AG09309 (cell line): ENCODE measurements at regions not wholly inside any gene's neighbourhood (a gene's known extent, or its start where the extent isn't known, plus 50 kb on each side); places are given as distances from the start of the nearest gene placed in this dataset.

Experiments
- DNase-seq: peaks from one replicate; pipeline ENCODE4 v3.0.0-alpha.2; 2010; ENCODE audit warnings: low read depth
- H3K4me3 ChIP-seq: 2 replicates; pipeline ENCODE4 v1.5.1; 2011; ENCODE audit warnings: mild to moderate bottlenecking, low read depth, low read length, moderate library complexity; ENCODE audit not compliant: control insufficient read depth
- TF ChIP-seq, protein P1 (sequence below): IDR thresholded peaks from 2 replicates; pipeline ENCODE4 v1.5.1; 2011; ENCODE audit warnings: mild to moderate bottlenecking, low read depth, low read length, inconsistent platforms; ENCODE audit not compliant: insufficient read depth, control insufficient read depth; ENCODE audit errors: missing control alignments

DNA sequence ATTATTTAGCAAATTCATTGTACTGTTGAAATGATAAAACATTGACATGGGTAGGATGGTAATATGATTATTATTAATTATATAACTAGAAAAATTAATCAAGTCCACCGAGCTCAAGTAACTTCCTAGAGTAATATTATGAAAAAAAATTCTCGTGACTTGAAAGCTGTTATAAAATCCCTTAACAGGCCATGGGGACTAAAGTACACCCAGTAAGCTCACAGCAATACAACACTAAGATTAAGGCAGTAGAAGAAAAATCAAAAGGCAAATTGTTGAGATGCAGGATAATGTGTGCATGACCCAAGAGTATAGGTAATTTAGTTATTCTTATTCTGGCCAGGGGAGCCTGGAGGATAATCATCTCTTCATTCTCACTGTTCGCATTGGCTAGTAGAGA lies 162.6 kb upstream of the LRIG3 start:
- DNase-seq, result no peak
- no peak overlapping the region for H3K4me3 ChIP-seq
- TF ChIP-seq, protein P1, sequence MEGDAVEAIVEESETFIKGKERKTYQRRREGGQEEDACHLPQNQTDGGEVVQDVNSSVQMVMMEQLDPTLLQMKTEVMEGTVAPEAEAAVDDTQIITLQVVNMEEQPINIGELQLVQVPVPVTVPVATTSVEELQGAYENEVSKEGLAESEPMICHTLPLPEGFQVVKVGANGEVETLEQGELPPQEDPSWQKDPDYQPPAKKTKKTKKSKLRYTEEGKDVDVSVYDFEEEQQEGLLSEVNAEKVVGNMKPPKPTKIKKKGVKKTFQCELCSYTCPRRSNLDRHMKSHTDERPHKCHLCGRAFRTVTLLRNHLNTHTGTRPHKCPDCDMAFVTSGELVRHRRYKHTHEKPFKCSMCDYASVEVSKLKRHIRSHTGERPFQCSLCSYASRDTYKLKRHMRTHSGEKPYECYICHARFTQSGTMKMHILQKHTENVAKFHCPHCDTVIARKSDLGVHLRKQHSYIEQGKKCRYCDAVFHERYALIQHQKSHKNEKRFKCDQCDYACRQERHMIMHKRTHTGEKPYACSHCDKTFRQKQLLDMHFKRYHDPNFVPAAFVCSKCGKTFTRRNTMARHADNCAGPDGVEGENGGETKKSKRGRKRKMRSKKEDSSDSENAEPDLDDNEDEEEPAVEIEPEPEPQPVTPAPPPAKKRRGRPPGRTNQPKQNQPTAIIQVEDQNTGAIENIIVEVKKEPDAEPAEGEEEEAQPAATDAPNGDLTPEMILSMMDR, result no peak

DNA sequence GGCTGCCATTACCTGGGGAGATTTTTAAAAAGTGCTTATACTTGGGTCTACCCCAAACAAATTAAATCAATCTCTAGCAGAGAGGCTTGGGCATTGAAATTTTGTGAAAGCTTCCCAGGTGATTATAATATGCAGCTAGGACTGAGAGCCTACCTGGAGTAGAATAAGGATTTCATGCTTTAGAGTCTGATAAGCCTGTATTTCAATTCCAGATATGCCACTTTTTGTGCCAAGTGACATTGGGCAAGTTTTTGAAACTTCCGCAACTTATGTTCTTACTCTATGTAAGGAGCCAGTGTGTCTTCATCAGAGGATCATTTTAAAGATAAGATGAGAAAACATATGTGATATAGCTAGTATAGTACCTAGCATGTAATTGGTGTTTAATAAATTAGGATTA lies 159.8 kb upstream of the LRIG3 start:
- H3K4me3 ChIP-seq, result no peak overlapping the region
- TF ChIP-seq, protein P1, result no peak
- DNase-seq, result no peak

DNA sequence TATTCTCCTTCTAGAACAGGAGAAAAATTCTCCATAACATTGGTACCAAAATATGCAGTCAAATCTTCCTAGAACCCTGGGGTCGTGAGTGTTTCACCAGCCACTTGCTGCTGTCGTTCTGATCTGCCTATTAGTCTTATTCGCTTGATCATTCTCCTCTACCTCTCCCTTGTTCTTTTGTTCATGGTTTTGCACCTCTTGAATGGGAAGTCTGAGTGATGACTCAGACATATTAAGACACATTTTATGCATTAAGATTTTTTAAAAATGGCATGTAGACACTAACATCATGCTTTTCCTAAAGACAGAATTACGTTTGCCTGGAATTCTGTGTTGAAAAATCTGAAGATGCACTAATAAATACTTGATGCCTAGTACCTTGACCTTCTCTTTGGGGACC lies 159.2 kb upstream of the LRIG3 start:
- no peak for DNase-seq
- TF ChIP-seq, protein P1, result no peak
- H3K4me3 ChIP-seq, result no peak overlapping the region

DNA sequence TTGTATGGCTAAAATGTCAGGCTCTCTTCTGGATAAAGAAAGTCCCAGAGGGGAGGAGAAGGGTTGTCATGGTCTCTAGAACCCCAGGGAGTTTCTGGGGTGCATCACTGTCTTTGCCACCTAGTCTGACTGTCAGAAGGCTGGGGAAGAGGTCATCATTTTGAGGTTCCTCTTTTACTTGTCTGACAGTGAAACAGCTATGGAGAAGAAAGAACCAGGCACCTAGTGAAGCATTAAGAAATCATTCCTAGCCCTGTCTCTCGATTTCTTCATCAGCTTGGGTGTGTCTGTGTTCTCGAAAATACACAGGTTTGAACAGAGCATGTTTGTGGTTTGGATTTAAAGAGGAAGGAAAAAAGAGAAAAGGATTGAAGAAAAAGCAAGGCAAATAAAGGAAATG lies 158.7 kb upstream of the LRIG3 start:
- H3K4me3 ChIP-seq, result no peak overlapping the region
- DNase-seq, result no peak
- TF ChIP-seq, protein P1, result no peak

DNA sequence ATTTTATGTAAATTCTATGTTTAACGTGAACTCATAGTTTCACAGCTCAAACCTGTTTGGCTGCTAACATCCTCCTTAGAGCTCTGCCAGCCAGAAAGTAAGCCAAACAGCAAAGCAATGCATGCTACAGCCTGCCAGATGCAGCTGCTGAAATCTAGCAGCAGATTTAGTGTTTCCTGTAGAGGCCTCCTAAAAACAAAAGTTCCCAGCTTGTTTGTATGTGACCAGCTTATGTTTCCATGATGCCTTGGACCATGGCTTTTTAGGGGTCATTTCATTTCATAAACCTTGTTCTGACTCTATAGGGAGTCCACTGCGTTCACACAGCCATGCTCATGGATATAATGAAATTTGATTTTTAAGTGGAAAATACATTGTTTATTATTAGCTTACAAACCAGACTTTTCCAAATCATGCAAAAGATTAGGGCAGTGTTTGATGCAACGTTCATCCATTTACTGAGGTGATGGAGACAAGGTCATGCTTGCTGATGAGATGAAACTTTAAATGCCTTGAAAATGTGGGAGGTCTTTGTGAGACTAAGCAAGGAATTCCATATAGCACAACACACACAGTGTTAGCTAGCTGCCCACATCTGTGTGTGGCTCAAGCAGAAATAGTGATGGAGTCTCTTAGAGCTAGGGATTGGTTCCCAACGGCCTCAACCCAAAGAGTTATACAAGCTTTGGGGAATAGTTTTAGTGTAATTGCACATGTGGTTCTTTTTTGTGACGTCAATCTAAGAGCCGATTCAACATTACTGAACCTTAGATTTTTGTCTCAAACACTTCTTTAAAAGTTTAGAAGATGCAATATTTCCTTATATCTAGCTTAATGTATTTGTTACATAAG lies 157.5 kb upstream of the LRIG3 start:
- no peak for DNase-seq
- TF ChIP-seq, protein P1, result no peak
- no peak overlapping the region for H3K4me3 ChIP-seq

DNA sequence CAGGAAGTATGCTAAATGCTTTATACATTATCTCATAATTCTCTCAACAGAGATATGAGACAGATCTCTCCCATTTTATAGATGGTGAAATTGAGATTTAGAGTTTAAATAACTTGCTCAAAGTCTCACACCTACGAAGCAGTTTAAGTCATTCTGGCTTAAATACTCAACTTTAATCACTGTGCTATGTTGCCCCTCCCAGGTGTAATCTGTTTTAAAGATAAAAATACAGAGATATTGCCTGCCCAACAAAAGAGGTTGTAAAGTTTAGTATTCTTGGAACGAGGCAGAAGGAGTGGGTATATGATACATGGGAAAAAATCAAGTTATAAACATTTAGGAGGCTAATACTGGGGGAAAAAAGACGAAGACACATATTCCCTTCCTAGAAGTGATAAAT lies 156.8 kb upstream of the LRIG3 start:
- TF ChIP-seq, protein P1, result no peak
- no peak for DNase-seq
- H3K4me3 ChIP-seq, result no peak overlapping the region
